ENCODE measurements at regions not wholly inside any gene's neighbourhood (a gene's known extent, or its start where the extent isn't known, plus 50 kb on each side); places are given as distances from the start of the nearest gene placed in this dataset.

DNA sequence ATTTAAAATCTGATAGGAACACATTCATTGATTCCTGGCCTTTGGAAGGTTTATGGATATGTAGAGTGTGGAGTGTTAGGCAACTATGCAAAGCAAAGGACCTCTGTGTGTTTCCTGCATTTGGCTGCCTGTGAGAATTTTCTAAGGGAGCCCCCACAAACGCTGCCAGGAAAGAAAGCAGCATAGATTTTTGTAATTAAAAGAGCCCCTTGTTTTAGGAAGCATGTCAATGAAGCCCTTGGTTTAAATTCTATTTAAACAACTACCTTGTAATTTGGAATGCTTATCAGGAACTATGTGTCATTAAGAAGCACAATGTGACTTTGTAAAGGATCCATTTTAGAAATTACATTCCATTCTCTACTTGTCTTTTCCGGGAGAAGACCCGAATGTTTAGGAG lies 742.5 kb downstream of the NXPH1 start:
- Histone ChIP-seq H2AFZ (ENCODE audit: low read depth, low read length) (no peak overlapping the region), H3K4me3 (ENCODE audit: low read length) (no peak overlapping the region), H3K27me3 (ENCODE audit: low read depth, low read length) (no peaks in the 10 kb centered on the region), H3K36me3 (replicated peaks; ENCODE audit: low read depth, low read length) (no peaks in the 10 kb centered on the region), H3K79me2 (ENCODE audit: low read length) (no peaks in the 10 kb centered on the region), H3K9me3 (ENCODE audit: insufficient read depth, low read length) (no peaks in the 10 kb centered on the region), H3K4me2 (ENCODE audit: low read length) (no peak overlapping the region), H4K20me1 (ENCODE audit: insufficient read depth, low read length) (no peaks in the 10 kb centered on the region), H3K4me1 (ENCODE audit: low read length) (no peaks in the 10 kb centered on the region), H3K27ac (ENCODE audit: low read length) (no peak overlapping the region), H3K9ac (ENCODE audit: low read length) (no peak overlapping the region)
- TF ChIP-seq, protein P1, sequence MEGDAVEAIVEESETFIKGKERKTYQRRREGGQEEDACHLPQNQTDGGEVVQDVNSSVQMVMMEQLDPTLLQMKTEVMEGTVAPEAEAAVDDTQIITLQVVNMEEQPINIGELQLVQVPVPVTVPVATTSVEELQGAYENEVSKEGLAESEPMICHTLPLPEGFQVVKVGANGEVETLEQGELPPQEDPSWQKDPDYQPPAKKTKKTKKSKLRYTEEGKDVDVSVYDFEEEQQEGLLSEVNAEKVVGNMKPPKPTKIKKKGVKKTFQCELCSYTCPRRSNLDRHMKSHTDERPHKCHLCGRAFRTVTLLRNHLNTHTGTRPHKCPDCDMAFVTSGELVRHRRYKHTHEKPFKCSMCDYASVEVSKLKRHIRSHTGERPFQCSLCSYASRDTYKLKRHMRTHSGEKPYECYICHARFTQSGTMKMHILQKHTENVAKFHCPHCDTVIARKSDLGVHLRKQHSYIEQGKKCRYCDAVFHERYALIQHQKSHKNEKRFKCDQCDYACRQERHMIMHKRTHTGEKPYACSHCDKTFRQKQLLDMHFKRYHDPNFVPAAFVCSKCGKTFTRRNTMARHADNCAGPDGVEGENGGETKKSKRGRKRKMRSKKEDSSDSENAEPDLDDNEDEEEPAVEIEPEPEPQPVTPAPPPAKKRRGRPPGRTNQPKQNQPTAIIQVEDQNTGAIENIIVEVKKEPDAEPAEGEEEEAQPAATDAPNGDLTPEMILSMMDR (IDR thresholded peaks at IDR 0.05; ENCODE audit: low read depth, low read length): no peak
- no peak for TF ChIP-seq EZH2phosphoT487 (IDR thresholded peaks at IDR 0.05; ENCODE audit: low read depth)

DNA sequence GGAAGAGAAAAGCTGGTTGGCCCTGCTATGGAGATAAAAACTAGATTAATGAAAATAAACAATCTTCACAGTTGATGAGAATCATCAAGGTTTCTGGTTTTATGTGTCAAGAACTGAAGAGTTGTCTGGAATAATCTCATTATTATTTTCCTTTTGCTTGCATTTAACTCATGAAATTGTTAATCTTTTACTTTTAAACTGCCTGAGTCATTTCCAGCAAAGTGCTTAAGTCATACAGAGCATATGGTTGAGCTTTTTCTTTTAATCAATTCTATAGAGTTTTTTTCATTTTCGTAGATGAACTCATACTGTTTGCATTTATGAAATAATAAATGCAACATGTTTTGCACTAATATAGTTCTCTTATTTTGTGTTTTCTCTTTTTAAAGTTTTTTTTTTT lies 747.9 kb downstream of the NXPH1 start:
- no peaks in the 10 kb centered on the region for H3K27me3 ChIP-seq (ENCODE audit: low read depth, low read length)
- no peaks in the 10 kb centered on the region for H4K20me1 ChIP-seq (ENCODE audit: insufficient read depth, low read length)
- H3K9ac ChIP-seq (ENCODE audit: low read length): no peak overlapping the region
- H3K4me1 ChIP-seq (ENCODE audit: low read length): peaks cover 8% of the 10 kb centered on the region; the same call in 1 of the 2 replicates
- H3K79me2 ChIP-seq (ENCODE audit: low read length): no peaks in the 10 kb centered on the region
- no peak overlapping the region for H3K27ac ChIP-seq (ENCODE audit: low read length)
- TF ChIP-seq EZH2phosphoT487 (IDR thresholded peaks at IDR 0.05; ENCODE audit: low read depth): no peak
- TF ChIP-seq, protein P1 (IDR thresholded peaks at IDR 0.05; ENCODE audit: low read depth, low read length): no peak
- H3K9me3 ChIP-seq (ENCODE audit: insufficient read depth, low read length): no peaks in the 10 kb centered on the region
- H2AFZ ChIP-seq (ENCODE audit: low read depth, low read length): no peak overlapping the region
- no peaks in the 10 kb centered on the region for H3K36me3 ChIP-seq (replicated peaks; ENCODE audit: low read depth, low read length)
- H3K4me2 ChIP-seq (ENCODE audit: low read length): no peak overlapping the region
- H3K4me3 ChIP-seq (ENCODE audit: low read length): no peak overlapping the region

DNA sequence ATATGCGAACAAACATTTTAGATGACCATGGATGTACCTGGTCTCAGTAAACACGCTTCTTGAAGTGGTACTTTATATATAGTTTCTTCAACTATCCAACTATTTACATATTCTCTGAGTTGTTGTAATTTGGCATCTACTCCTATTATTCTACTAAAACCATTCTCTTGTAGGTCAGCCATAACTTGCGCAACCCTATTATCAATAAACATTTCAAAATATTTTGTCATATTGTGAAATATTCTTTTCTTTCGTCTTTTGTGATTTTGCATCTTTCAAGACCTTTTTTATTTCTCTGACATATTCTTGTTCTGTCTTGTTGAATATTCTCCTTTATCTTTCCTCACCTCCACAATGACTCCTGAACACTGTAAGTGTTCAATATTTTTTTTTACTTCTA lies 753.3 kb downstream of the NXPH1 start:
- H3K4me1 ChIP-seq (ENCODE audit: low read length): peaks cover 6% of the 10 kb centered on the region; the same call in 1 of the 2 replicates
- H3K9ac ChIP-seq (ENCODE audit: low read length): no peak overlapping the region
- TF ChIP-seq, protein P1 (IDR thresholded peaks at IDR 0.05; ENCODE audit: low read depth, low read length): no peak
- TF ChIP-seq EZH2phosphoT487 (IDR thresholded peaks at IDR 0.05; ENCODE audit: low read depth): no peak
- no peaks in the 10 kb centered on the region for H3K79me2 ChIP-seq (ENCODE audit: low read length)
- no peaks in the 10 kb centered on the region for H4K20me1 ChIP-seq (ENCODE audit: insufficient read depth, low read length)
- no peak overlapping the region for H3K27ac ChIP-seq (ENCODE audit: low read length)
- no peaks in the 10 kb centered on the region for H3K27me3 ChIP-seq (ENCODE audit: low read depth, low read length)
- no peak overlapping the region for H3K4me3 ChIP-seq (ENCODE audit: low read length)
- H3K9me3 ChIP-seq (ENCODE audit: insufficient read depth, low read length): no peaks in the 10 kb centered on the region
- H2AFZ ChIP-seq (ENCODE audit: low read depth, low read length): no peak overlapping the region
- no peak overlapping the region for H3K4me2 ChIP-seq (ENCODE audit: low read length)
- no peaks in the 10 kb centered on the region for H3K36me3 ChIP-seq (replicated peaks; ENCODE audit: low read depth, low read length)

DNA sequence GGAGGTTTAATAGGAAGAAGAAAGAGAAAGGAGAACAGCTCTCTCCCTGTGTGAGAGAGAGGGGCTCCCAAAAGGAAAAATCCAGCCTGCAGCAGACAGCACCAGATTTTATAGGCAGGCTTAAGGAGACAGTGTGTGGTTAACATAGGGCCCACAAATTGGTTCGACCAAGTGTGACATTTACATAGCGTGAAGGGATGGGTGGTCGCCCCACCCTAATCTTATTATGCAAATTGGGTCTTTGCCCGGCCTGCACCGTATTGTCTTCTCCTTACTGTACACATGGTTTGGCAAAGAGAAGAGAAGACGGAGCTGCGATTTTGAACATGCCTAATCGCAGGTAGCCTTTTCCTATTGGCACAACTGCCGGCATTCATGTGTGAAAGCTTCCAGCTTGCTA lies 756.3 kb downstream of the NXPH1 start:
- no peak overlapping the region for H3K27ac ChIP-seq (ENCODE audit: low read length)
- H3K79me2 ChIP-seq (ENCODE audit: low read length): no peaks in the 10 kb centered on the region
- H3K4me1 ChIP-seq (ENCODE audit: low read length): no peaks in the 10 kb centered on the region
- H2AFZ ChIP-seq (ENCODE audit: low read depth, low read length): no peak overlapping the region
- no peak overlapping the region for H3K9ac ChIP-seq (ENCODE audit: low read length)
- H3K4me2 ChIP-seq (ENCODE audit: low read length): no peak overlapping the region
- H3K9me3 ChIP-seq (ENCODE audit: insufficient read depth, low read length): no peaks in the 10 kb centered on the region
- no peak overlapping the region for H3K4me3 ChIP-seq (ENCODE audit: low read length)
- H3K36me3 ChIP-seq (replicated peaks; ENCODE audit: low read depth, low read length): no peaks in the 10 kb centered on the region
- no peak for TF ChIP-seq EZH2phosphoT487 (IDR thresholded peaks at IDR 0.05; ENCODE audit: low read depth)
- TF ChIP-seq, protein P1 (IDR thresholded peaks at IDR 0.05; ENCODE audit: low read depth, low read length): no peak
- H3K27me3 ChIP-seq (ENCODE audit: low read depth, low read length): no peaks in the 10 kb centered on the region
- no peaks in the 10 kb centered on the region for H4K20me1 ChIP-seq (ENCODE audit: insufficient read depth, low read length)

All from OCI-LY3 (cell line).